GM12865 (cell line): ENCODE measurements at regions not wholly inside any gene's neighbourhood (a gene's known extent, or its start where the extent isn't known, plus 50 kb on each side); places are given as distances from the start of the nearest gene placed in this dataset.

ENCODE experiments used
- DNase-seq: peaks from one replicate; pipeline ENCODE4 v3.0.0; 2010; ENCODE audit warnings: low read depth
- H3K4me3 ChIP-seq: 2 replicates; pipeline ENCODE4 v1.5.1; 2011; ENCODE audit warnings: mild to moderate bottlenecking, low read depth, low read length, control low read depth
- CTCF ChIP-seq: IDR thresholded peaks from 2 replicates; pipeline ENCODE4 v1.5.1; 2011; ENCODE audit warnings: low read length, control low read depth, low read depth, inconsistent platforms; ENCODE audit not compliant: insufficient read depth; ENCODE audit errors: missing control alignments

GRCh38 chr12:88325816-88326189, 183.7 kb downstream of the TMTC3 start:
- no peak overlapping the region for H3K4me3 ChIP-seq
- no peak for TF ChIP-seq CTCF
- no peak for DNase-seq

- no peak for DNase-seq
- H3K4me3 ChIP-seq, result no peak overlapping the region
- TF ChIP-seq CTCF, result no peak
Measured at GRCh38 chr12:88327276-88327675, 185.2 kb downstream of the TMTC3 start.

- H3K4me3 ChIP-seq, result no peak overlapping the region
- no peak for TF ChIP-seq CTCF
Measured at GRCh38 chr12:88328090-88328489, 186.0 kb downstream of the TMTC3 start.

GRCh38 chr12:88329833-88330232, 187.7 kb downstream of the TMTC3 start:
- TF ChIP-seq CTCF, result no peak
- no peak overlapping the region for H3K4me3 ChIP-seq
- no peak for DNase-seq

More at GRCh38 chr12:88328090-88328489, 186.0 kb downstream of the TMTC3 start:
- DNase-seq, result no peak

- TF ChIP-seq CTCF, result no peak
- DNase-seq, result peak; percentile 67
- H3K4me3 ChIP-seq, result no peak overlapping the region
Measured at GRCh38 chr12:88334271-88334670, 192.2 kb downstream of the TMTC3 start.

GRCh38 chr12:88336076-88336739, 194.1 kb downstream of the TMTC3 start:
- no peak for DNase-seq
- no peak overlapping the region for H3K4me3 ChIP-seq

More at GRCh38 chr12:88336076-88336739, 194.1 kb downstream of the TMTC3 start:
- TF ChIP-seq CTCF, result no peak
